ENCODE measurements at regions not wholly inside any gene's neighbourhood (a gene's known extent, or its start where the extent isn't known, plus 50 kb on each side); places are given as distances from the start of the nearest gene placed in this dataset.

DNA sequence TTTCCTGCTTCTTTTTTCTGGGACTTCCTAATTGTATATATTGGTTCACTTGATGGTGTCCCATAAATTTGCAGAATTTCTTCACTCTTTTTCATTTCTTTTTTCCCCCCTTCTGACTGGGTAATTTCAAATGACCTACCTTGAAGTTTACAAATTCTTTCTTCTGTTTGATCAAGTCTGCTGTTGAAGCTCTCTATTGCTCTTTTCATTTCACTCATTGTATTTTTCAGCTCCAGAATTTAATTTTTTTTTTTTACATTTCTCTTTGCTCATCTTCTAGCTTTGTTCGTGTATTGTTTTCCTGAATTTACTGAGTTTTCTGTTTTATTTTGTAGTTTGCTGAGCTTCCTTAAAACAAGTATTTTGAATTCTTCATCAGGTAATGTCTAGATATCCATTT lies 61.7 kb upstream of the SRD5A3 start:
- no peak for ATAC-seq (ENCODE audit: insufficient read depth, low read depth)
- no peaks in the 10 kb centered on the region for H3K4me1 ChIP-seq (ENCODE audit: insufficient read depth, low read length)

DNA sequence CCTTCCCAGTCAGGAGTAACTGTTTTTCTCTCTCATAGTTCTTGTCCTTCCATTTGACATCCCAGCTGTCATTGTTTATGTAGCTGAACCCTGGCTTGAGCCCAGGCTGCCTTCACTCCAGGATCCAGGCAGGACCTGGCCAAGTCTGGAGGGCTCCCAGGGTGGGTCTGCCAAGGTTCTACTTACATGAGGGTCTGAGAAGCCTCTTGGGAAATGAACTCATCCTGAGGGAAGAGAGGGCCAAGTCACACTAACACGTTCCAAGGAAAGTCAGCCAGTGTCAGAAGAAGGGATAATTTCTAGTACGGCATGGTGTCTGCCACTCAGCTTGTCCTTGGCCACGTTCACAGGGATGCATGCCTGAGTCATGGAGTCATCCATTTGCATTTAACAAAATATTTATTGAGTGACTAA lies 54.8 kb upstream of the SRD5A3 start:
- Histone ChIP-seq H3K9ac (ENCODE audit: low read depth, low read length) (no peak overlapping the region), H4K20me1 (ENCODE audit: insufficient read depth, low read length) (no peaks in the 10 kb centered on the region), H3K9me3 (ENCODE audit: insufficient read depth, low read length, severe bottlenecking) (no peaks in the 10 kb centered on the region), H3K27ac (ENCODE audit: low read length) (no peak overlapping the region), H2AFZ (ENCODE audit: low read depth, low read length) (no peak overlapping the region), H3K79me2 (ENCODE audit: insufficient read depth, low read length) (no peaks in the 10 kb centered on the region), H3K4me3 (ENCODE audit: low read depth in 1 of 2, low read length in 2 of 2) (no peak overlapping the region), H3K27me3 (ENCODE audit: insufficient read depth, low read length, poor library complexity) (no peaks in the 10 kb centered on the region), H3K4me1 (ENCODE audit: insufficient read depth, low read length) (no peaks in the 10 kb centered on the region), H3K36me3 (ENCODE audit: insufficient read depth, low read length) (no peaks in the 10 kb centered on the region), H3K4me2 (ENCODE audit: insufficient read depth, low read length) (no peak overlapping the region)
- DNase-seq (no peak), ATAC-seq (ENCODE audit: insufficient read depth, low read depth) (no peak)
- TF ChIP-seq, protein P1, sequence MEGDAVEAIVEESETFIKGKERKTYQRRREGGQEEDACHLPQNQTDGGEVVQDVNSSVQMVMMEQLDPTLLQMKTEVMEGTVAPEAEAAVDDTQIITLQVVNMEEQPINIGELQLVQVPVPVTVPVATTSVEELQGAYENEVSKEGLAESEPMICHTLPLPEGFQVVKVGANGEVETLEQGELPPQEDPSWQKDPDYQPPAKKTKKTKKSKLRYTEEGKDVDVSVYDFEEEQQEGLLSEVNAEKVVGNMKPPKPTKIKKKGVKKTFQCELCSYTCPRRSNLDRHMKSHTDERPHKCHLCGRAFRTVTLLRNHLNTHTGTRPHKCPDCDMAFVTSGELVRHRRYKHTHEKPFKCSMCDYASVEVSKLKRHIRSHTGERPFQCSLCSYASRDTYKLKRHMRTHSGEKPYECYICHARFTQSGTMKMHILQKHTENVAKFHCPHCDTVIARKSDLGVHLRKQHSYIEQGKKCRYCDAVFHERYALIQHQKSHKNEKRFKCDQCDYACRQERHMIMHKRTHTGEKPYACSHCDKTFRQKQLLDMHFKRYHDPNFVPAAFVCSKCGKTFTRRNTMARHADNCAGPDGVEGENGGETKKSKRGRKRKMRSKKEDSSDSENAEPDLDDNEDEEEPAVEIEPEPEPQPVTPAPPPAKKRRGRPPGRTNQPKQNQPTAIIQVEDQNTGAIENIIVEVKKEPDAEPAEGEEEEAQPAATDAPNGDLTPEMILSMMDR (IDR thresholded peaks at IDR 0.05; ENCODE audit: borderline replicate concordance, extremely low read depth, low read length, poor library complexity, severe bottlenecking), result no peak
- no peak for TF ChIP-seq EZH2 (IDR thresholded peaks at IDR 0.05; ENCODE audit: borderline replicate concordance, low read depth, low read length, severe bottlenecking)

More for the DNA sequence above, 61.7 kb upstream of the SRD5A3 start:
- no peak for DNase-seq
- no peak overlapping the region for H3K9ac ChIP-seq (ENCODE audit: low read depth, low read length)
- no peaks in the 10 kb centered on the region for H3K27me3 ChIP-seq (ENCODE audit: insufficient read depth, low read length, poor library complexity)
- peaks cover 15% of the 10 kb centered on the region for H3K9me3 ChIP-seq (ENCODE audit: insufficient read depth, low read length, severe bottlenecking)
- no peak overlapping the region for H3K27ac ChIP-seq (ENCODE audit: low read length)
- H2AFZ ChIP-seq (ENCODE audit: low read depth, low read length), result no peak overlapping the region
- H3K4me3 ChIP-seq (ENCODE audit: low read depth in 1 of 2, low read length in 2 of 2), result no peak overlapping the region
- H3K79me2 ChIP-seq (ENCODE audit: insufficient read depth, low read length), result no peaks in the 10 kb centered on the region
- H3K4me2 ChIP-seq (ENCODE audit: insufficient read depth, low read length), result no peak overlapping the region
- no peaks in the 10 kb centered on the region for H3K36me3 ChIP-seq (ENCODE audit: insufficient read depth, low read length)
- no peaks in the 10 kb centered on the region for H4K20me1 ChIP-seq (ENCODE audit: insufficient read depth, low read length)
- TF ChIP-seq, protein P1 (IDR thresholded peaks at IDR 0.05; ENCODE audit: borderline replicate concordance, extremely low read depth, low read length, poor library complexity, severe bottlenecking), result no peak
- no peak for TF ChIP-seq EZH2 (IDR thresholded peaks at IDR 0.05; ENCODE audit: borderline replicate concordance, low read depth, low read length, severe bottlenecking)

DNA sequence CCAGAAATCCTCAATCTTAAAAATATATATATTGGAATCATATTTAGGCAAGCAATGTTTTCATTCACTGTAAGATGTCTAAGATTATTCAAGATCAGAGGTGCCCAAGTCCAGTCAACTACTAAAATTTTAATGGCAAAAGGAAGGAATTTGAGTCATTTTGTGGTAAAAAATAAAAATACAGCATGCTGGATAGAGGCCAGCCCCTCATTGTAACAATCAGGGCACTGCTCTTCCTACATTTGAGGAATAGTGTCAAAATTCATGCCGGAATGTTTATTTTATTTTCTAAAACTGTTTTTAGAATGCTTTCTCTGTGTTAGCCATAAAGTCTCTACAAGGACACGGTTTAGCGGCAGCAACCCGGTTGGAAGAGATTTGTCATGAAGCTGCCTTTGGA lies 49.9 kb upstream of the SRD5A3 start:
- DNase-seq, result no peak
- H3K4me2 ChIP-seq (ENCODE audit: insufficient read depth, low read length), result no peak overlapping the region
- H2AFZ ChIP-seq (ENCODE audit: low read depth, low read length), result no peak overlapping the region
- no peaks in the 10 kb centered on the region for H3K27me3 ChIP-seq (ENCODE audit: insufficient read depth, low read length, poor library complexity)
- H3K9me3 ChIP-seq (ENCODE audit: insufficient read depth, low read length, severe bottlenecking), result no peaks in the 10 kb centered on the region
- TF ChIP-seq, protein P1 (IDR thresholded peaks at IDR 0.05; ENCODE audit: borderline replicate concordance, extremely low read depth, low read length, poor library complexity, severe bottlenecking), result no peak
- TF ChIP-seq EZH2 (IDR thresholded peaks at IDR 0.05; ENCODE audit: borderline replicate concordance, low read depth, low read length, severe bottlenecking), result no peak
- H3K4me1 ChIP-seq (ENCODE audit: insufficient read depth, low read length), result no peaks in the 10 kb centered on the region
- H4K20me1 ChIP-seq (ENCODE audit: insufficient read depth, low read length), result no peaks in the 10 kb centered on the region
- no peak overlapping the region for H3K4me3 ChIP-seq (ENCODE audit: low read depth in 1 of 2, low read length in 2 of 2)
- no peak for ATAC-seq (ENCODE audit: insufficient read depth, low read depth)
- no peaks in the 10 kb centered on the region for H3K36me3 ChIP-seq (ENCODE audit: insufficient read depth, low read length)
- H3K27ac ChIP-seq (ENCODE audit: low read length), result no peak overlapping the region
- no peak overlapping the region for H3K9ac ChIP-seq (ENCODE audit: low read depth, low read length)
- no peaks in the 10 kb centered on the region for H3K79me2 ChIP-seq (ENCODE audit: insufficient read depth, low read length)
